Sigmoid colon (tissue), 6 donors: ENCODE measurements at regions not wholly inside any gene's neighbourhood (a gene's known extent, or its start where the extent isn't known, plus 50 kb on each side); places are given as distances from the start of the nearest gene placed in this dataset.
"Not testable (repeated sequence)": the region's sequence is repeated elsewhere in the genome, so short reads cannot be mapped to it uniquely, and the experiment has no call there.

Source experiments
- DNase-seq: peaks from one replicate; pipeline ENCODE4 v3.0.0-alpha.2; 2019
- H3K27ac ChIP-seq, 4 donors: fragments of 200-600 bp; sonication (generic); one replicate each; pipeline ENCODE4 v1.5.1; 2016 to 2019; ENCODE audit warnings: mild to moderate bottlenecking in 1 of 4
- H3K27me3 ChIP-seq, 3 donors: fragments of 200-600 bp; sonication (generic); one replicate each; pipeline ENCODE4 v1.5.1; 2019; ENCODE audit warnings: mild to moderate bottlenecking in 1 of 3
- H3K36me3 ChIP-seq, 4 donors: fragments of 200-600 bp; sonication (generic); one replicate each; pipeline ENCODE4 v1.5.1; 2016 to 2019
- H3K4me1 ChIP-seq, 4 donors: fragments of 200-600 bp; sonication (generic); one replicate each; pipeline ENCODE4 v1.5.1; 2017 to 2019
- H3K4me3 ChIP-seq, 4 donors: fragments of 200-600 bp; sonication (generic); one replicate each; pipeline ENCODE4 v1.5.1; 2017 to 2019; ENCODE audit warnings: mild to moderate bottlenecking in 2 of 4, moderate library complexity in 1 of 4
- H3K9me3 ChIP-seq, 4 donors: fragments of 200-600 bp in 3 of 4; sonication (generic) in 3 of 4; one replicate each; pipeline versions ENCODE4 v1.5.1 to v1.6.1; 2013 to 2019
- CTCF ChIP-seq, 4 experiments: fragments of 450-650 bp in 3 of 4; fragments of 200-600 bp in 1 of 4; IDR thresholded peaks; one replicate each; pipeline ENCODE4 v1.5.1; 2016 to 2019; ENCODE audit warnings: antibody characterized with exemption in 4 of 4, mild to moderate bottlenecking in 3 of 4, moderate library complexity in 2 of 4
- EP300 ChIP-seq, 4 donors: sonication (generic); formaldehyde crosslinking; IDR thresholded peaks; one replicate each; pipeline ENCODE4 v1.6.1; 2017; ENCODE audit warnings: antibody characterized with exemption in 4 of 4
- POLR2A ChIP-seq, 2 donors: fragments of 450-650 bp; IDR thresholded peaks; one replicate each; pipeline ENCODE4 v1.6.1; 2016; ENCODE audit warnings: antibody characterized with exemption in 2 of 2, mild to moderate bottlenecking in 2 of 2, moderate library complexity in 2 of 2
- POLR2AphosphoS5 ChIP-seq, 4 donors: sonication (generic); formaldehyde crosslinking; IDR thresholded peaks; one replicate each; pipeline ENCODE4 v1.6.1; 2017; ENCODE audit warnings: antibody characterized with exemption in 4 of 4
- WGBS, 2 donors: extraction: QIAGEN DNeasy Blood & Tissue Kit; methylation state at CpG; one replicate each; pipeline ENCODE4 v1.1.7; 2013; 5-methylcytosine and 5-hydroxymethylcytosine counted together
- intact Hi-C: fragments of 100-400 bp; cut with DNase I; formaldehyde crosslinking; loops from one replicate; pipeline ENCODE4 v1.15.1; 2023
- donor health status: healthy with polysubstance abuse.
- donor health status: healthy.

GRCh38 chr6:27831434-27832081 is 80.6 kb downstream of the OR2B2 start:
- peak; percentile 92 for DNase-seq
- TF ChIP-seq POLR2AphosphoS5 (IDR thresholded peaks at IDR 0.05) = peak; percentile 59 to 88 (median 74)
- H3K27ac ChIP-seq = peak overlapping the region; percentile 10 to 81 (median 53)
- H3K4me3 ChIP-seq = peak overlapping the region in 3 of 4 donors; percentile 36 to 48 (median 42)
- not testable (repeated sequence) for H3K36me3 ChIP-seq, H3K9me3 ChIP-seq
- peaks cover 6 to 40% (median 20%) of the 10 kb centered on the region in 3 donors for H3K27me3 ChIP-seq
- 4 to 5% methylated on average over 22 to 23 of the region's 26 CpGs for WGBS, 2 donors
- H3K4me1 ChIP-seq = peaks cover 0 to 17% (median 2%) of the 10 kb centered on the region in 4 donors
- intact Hi-C loops = loop anchor here (10.0 kb wide), 2 partner anchors 523 to 1807 kb away; a partner anchor contains a TSS

GRCh38 chr6:27830600-27831433 is 81.4 kb downstream of the OR2B2 start:
- H3K9me3 ChIP-seq, H3K4me1 ChIP-seq, H3K36me3 ChIP-seq, DNase-seq: not testable (repeated sequence)
- TF ChIP-seq POLR2AphosphoS5 (IDR thresholded peaks at IDR 0.05) = peak in 1 of 4 donors; percentile 5
- 5 to 7% methylated on average over 32 to 33 of the region's 52 CpGs for WGBS, 2 donors
- Histone ChIP-seq H3K27ac (peak overlapping the region; percentile 40 to 81 (median 72)), H3K4me3 (peak overlapping the region; percentile 36 to 48 (median 40)), H3K27me3 (peaks cover 8 to 41% (median 21%) of the 10 kb centered on the region in 3 donors)
- intact Hi-C loops = loop anchor here (10.0 kb wide), 2 partner anchors 524 to 1806 kb away; a partner anchor contains a TSS

- Histone ChIP-seq H3K4me3 (peak overlapping the region; percentile 36 to 48 (median 40)), H3K27me3 (peaks cover 11 to 44% (median 19%) of the 10 kb centered on the region in 3 donors), H3K36me3 (no peaks in the 10 kb centered on the region), H3K9me3 (no peaks in the 10 kb centered on the region), H3K4me1 (peaks cover 0 to 3% (median 0%) of the 10 kb centered on the region in 4 donors), H3K27ac (peak overlapping the region; percentile 40 to 81 (median 72))
- TF ChIP-seq POLR2A (IDR thresholded peaks at IDR 0.05) (no peak), CTCF (IDR thresholded peaks at IDR 0.05) (no peak)
- intact Hi-C loops = loop anchor here (10.0 kb wide), 2 partner anchors 525 to 1805 kb away; a partner anchor contains a TSS
- DNase-seq = no peak
- WGBS, 2 donors = 25 to 26% methylated on average over 5 of the region's 5 CpGs
Measured at GRCh38 chr6:27830212-27830599, 82.0 kb downstream of the OR2B2 start.

- no peak for DNase-seq
- intact Hi-C loops = loop anchor here (10.0 kb wide), 2 partner anchors 525 to 1805 kb away; a partner anchor contains a TSS
- H3K4me3 ChIP-seq = no peak overlapping the region
- H3K9me3 ChIP-seq = no peaks in the 10 kb centered on the region
- H3K27ac ChIP-seq = peak overlapping the region; percentile 40 to 81 (median 72)
- TF ChIP-seq POLR2AphosphoS5 (IDR thresholded peaks at IDR 0.05) = no peak
- TF ChIP-seq CTCF (IDR thresholded peaks at IDR 0.05) = no peak
- no peak for TF ChIP-seq EP300 (IDR thresholded peaks at IDR 0.05)
- no peak for TF ChIP-seq POLR2A (IDR thresholded peaks at IDR 0.05)
- H3K4me1 ChIP-seq = peaks cover 0 to 3% (median 0%) of the 10 kb centered on the region in 4 donors
- whole genome bisulfite sequencing, 2 donors = 83 to 84% methylated on average over 9 of the region's 9 CpGs
- peaks cover 12 to 50% (median 18%) of the 10 kb centered on the region in 3 donors for H3K27me3 ChIP-seq
- no peaks in the 10 kb centered on the region for H3K36me3 ChIP-seq
Measured at GRCh38 chr6:27829453-27830211, 82.6 kb downstream of the OR2B2 start.

GRCh38 chr6:27827477-27827876 is 84.7 kb downstream of the OR2B2 start:
- intact Hi-C loops, H3K4me1 ChIP-seq, DNase-seq, H3K36me3 ChIP-seq, H3K27ac ChIP-seq, H3K9me3 ChIP-seq, H3K4me3 ChIP-seq: not testable (repeated sequence)
- WGBS, 2 donors = 71 to 91% methylated on average over 33 to 35 of the region's 35 CpGs
- H3K27me3 ChIP-seq = peaks cover 12 to 56% (median 24%) of the 10 kb centered on the region in 3 donors

GRCh38 chr6:27826612-27826985 is 85.6 kb downstream of the OR2B2 start:
- intact Hi-C loops, H3K27ac ChIP-seq, H3K36me3 ChIP-seq, H3K4me3 ChIP-seq, H3K9me3 ChIP-seq, DNase-seq, H3K4me1 ChIP-seq: not testable (repeated sequence)
- peaks cover 12 to 56% (median 26%) of the 10 kb centered on the region in 3 donors for H3K27me3 ChIP-seq
- WGBS, 2 donors = 46 to 74% methylated on average over 30 of the region's 30 CpGs

- WGBS, 2 donors = 79 to 88% methylated on average over 14 of the region's 15 CpGs
- intact Hi-C loops, DNase-seq, H3K4me1 ChIP-seq, H3K36me3 ChIP-seq, H3K4me3 ChIP-seq, H3K9me3 ChIP-seq, H3K27ac ChIP-seq: not testable (repeated sequence)
- peaks cover 12 to 58% (median 32%) of the 10 kb centered on the region in 3 donors for H3K27me3 ChIP-seq
Measured at GRCh38 chr6:27825848-27826611, 86.2 kb downstream of the OR2B2 start.
